DMS 273 (cell line): ENCODE measurements at regions not wholly inside any gene's neighbourhood (a gene's known extent, or its start where the extent isn't known, plus 50 kb on each side); places are given as distances from the start of the nearest gene placed in this dataset.
A peak's percentile ranks its signal among the peaks of the same experiment; 100 is the strongest.
"Not testable (repeated sequence)": the region's sequence is repeated elsewhere in the genome, so short reads cannot be mapped to it uniquely, and the experiment has no call there.

ENCODE experiments used
- DNase-seq: peaks from one replicate; lab custom pipeline; 2025; ENCODE audit not compliant: unreplicated experiment; lab: John Stamatoyannopoulos, UW

GRCh38 chr18:71405169-71405809 lies 1116.4 kb downstream of the SOCS6 start:
- DNase-seq: no peak

GRCh38 chr18:71403501-71403900 lies 1114.7 kb downstream of the SOCS6 start:
- no peak for DNase-seq

GRCh38 chr18:71398531-71398930 lies 1109.7 kb downstream of the SOCS6 start:
- peak; percentile 16 for DNase-seq

GRCh38 chr18:71388148-71388547 lies 1099.3 kb downstream of the SOCS6 start:
- no peak for DNase-seq

GRCh38 chr18:71374294-71375000 lies 1085.6 kb downstream of the SOCS6 start:
- DNase-seq: no peak

- no peak for DNase-seq
These were observed 1083.2 kb downstream of the SOCS6 start for GRCh38 chr18:71371951-71372605.

GRCh38 chr18:71370671-71371445 lies 1082.0 kb downstream of the SOCS6 start:
- DNase-seq: no peak

GRCh38 chr18:71370095-71370494 lies 1081.2 kb downstream of the SOCS6 start:
- DNase-seq: no peak

GRCh38 chr18:71362140-71362539 lies 1073.3 kb downstream of the SOCS6 start:
- DNase-seq: no peak

- not testable (repeated sequence) for DNase-seq
These were observed 1066.8 kb downstream of the SOCS6 start for GRCh38 chr18:71355599-71355998.

- DNase-seq: no peak
These were observed 1063.8 kb downstream of the SOCS6 start for GRCh38 chr18:71352618-71353017.

- peak; percentile 3 for DNase-seq
These were observed 1047.8 kb downstream of the SOCS6 start for GRCh38 chr18:71336576-71337210.

GRCh38 chr18:71329563-71329962 lies 1040.7 kb downstream of the SOCS6 start:
- DNase-seq: no peak

GRCh38 chr18:71329114-71329513 lies 1040.3 kb downstream of the SOCS6 start:
- DNase-seq: no peak

- no peak for DNase-seq
These were observed 1039.0 kb downstream of the SOCS6 start for GRCh38 chr18:71327850-71328249.

- no peak for DNase-seq
These were observed 1038.6 kb downstream of the SOCS6 start for GRCh38 chr18:71327441-71327840.

GRCh38 chr18:71326826-71327225 lies 1038.0 kb downstream of the SOCS6 start:
- no peak for DNase-seq

- DNase-seq: no peak
These were observed 1035.5 kb downstream of the SOCS6 start for GRCh38 chr18:71324356-71324755.

- DNase-seq: no peak
These were observed 1033.4 kb downstream of the SOCS6 start for GRCh38 chr18:71322201-71322600.

GRCh38 chr18:71321319-71321718 lies 1032.5 kb downstream of the SOCS6 start:
- no peak for DNase-seq

- no peak for DNase-seq
These were observed 1016.0 kb downstream of the SOCS6 start for GRCh38 chr18:71304856-71305255.
